Caco-2 (cell line): ENCODE measurements at regions not wholly inside any gene's neighbourhood (a gene's known extent, or its start where the extent isn't known, plus 50 kb on each side); places are given as distances from the start of the nearest gene placed in this dataset.

Experiments
- BruUV-seq: library from RNA; stranded (reverse); fragments of 400-500 nt; replicated peaks from 2 replicates; lab custom pipeline; 2021; lab: Mats Ljungman, UMichigan
- CTCF ChIA-PET: fragments of 300-600 bp; sonication (Branson Sonifier 250); formaldehyde crosslinking; loops from one replicate; lab custom pipeline; 2022; ENCODE audit warnings: antibody characterized with exemption; lab: Charles Lee
- POLR2A ChIA-PET: fragments of 300-600 bp; sonication (Branson Sonifier 250); formaldehyde crosslinking; loops from one replicate; lab custom pipeline; 2022; ENCODE audit warnings: antibody characterized with exemption; lab: Charles Lee
- DNase-seq, 2 experiments: peaks; one replicate each; pipeline versions ENCODE4 v3.0.0 to v3.0.0-alpha.2; 2020 to 2022
- H3K27me3 ChIP-seq: replicated peaks from 2 replicates; pipeline ENCODE4 v1.6.0; 2011; ENCODE audit warnings: low read length; ENCODE audit not compliant: control insufficient read depth, insufficient read depth
- H3K36me3 ChIP-seq: 2 replicates; pipeline ENCODE4 v1.5.1; 2011; ENCODE audit warnings: low read length; ENCODE audit not compliant: control insufficient read depth, insufficient read depth
- H3K4me1 ChIP-seq: fragments of 250-450 bp; sonication (Bioruptor Pico); 2 replicates; pipeline ENCODE4 v1.5.1; 2020; ENCODE audit warnings: mild to moderate bottlenecking
- H3K4me3 ChIP-seq: 2 replicates; pipeline ENCODE4 v1.5.1; 2011; ENCODE audit warnings: low read depth, mild to moderate bottlenecking, control low read depth, low read length
- H3K9me3 ChIP-seq: fragments of 250-450 bp; sonication (Bioruptor Pico); 2 replicates; pipeline ENCODE4 v1.5.1; 2020; ENCODE audit warnings: mild to moderate bottlenecking, moderate library complexity
- H3K27ac Mint-ChIP-seq: one replicate; pipeline ENCODE4 v1.8.0; 2022; ENCODE audit warnings: mixed read lengths; ENCODE audit not compliant: unreplicated experiment
- H3K27me3 Mint-ChIP-seq: one replicate; pipeline ENCODE4 v1.8.0; 2022; ENCODE audit warnings: mixed read lengths; ENCODE audit not compliant: insufficient read depth, unreplicated experiment
- H3K36me3 Mint-ChIP-seq: one replicate; pipeline ENCODE4 v1.8.0; 2022; ENCODE audit warnings: mild to moderate bottlenecking, mixed read lengths; ENCODE audit not compliant: insufficient read depth, unreplicated experiment
- H3K4me1 Mint-ChIP-seq: one replicate; pipeline ENCODE4 v1.8.0; 2022; ENCODE audit warnings: low read depth, mixed read lengths; ENCODE audit not compliant: unreplicated experiment
- H3K4me3 Mint-ChIP-seq: one replicate; pipeline ENCODE4 v1.8.0; 2022; ENCODE audit warnings: mild to moderate bottlenecking, moderate library complexity, mixed read lengths; ENCODE audit not compliant: unreplicated experiment
- H3K9me3 Mint-ChIP-seq: one replicate; pipeline ENCODE4 v1.8.0; 2022; ENCODE audit warnings: mixed read lengths; ENCODE audit not compliant: unreplicated experiment
- intact Hi-C: fragments of 100-400 bp; cut with micrococcal nuclease; formaldehyde crosslinking; loops from one replicate; pipeline ENCODE4 v1.10.0; 2022; ENCODE audit not compliant: unreplicated experiment
- TF ChIP-seq, protein P1 (sequence below), 2 experiments: fragments of 200-600 bp in 1 of 2; IDR thresholded peaks; 1 replicate in 1 of 2; 2 replicates in 1 of 2; pipeline versions ENCODE4 v1.5.1 to v1.8.0; 2011 to 2022; ENCODE audit warnings: antibody characterized with exemption in 1 of 2, control low read depth in 1 of 2, inconsistent platforms in 1 of 2, low read depth in 1 of 2, low read length in 1 of 2, mild to moderate bottlenecking in 1 of 2, moderate library complexity in 1 of 2; ENCODE audit not compliant: insufficient read depth in 1 of 2, severe bottlenecking in 1 of 2, unreplicated experiment in 1 of 2

DNA sequence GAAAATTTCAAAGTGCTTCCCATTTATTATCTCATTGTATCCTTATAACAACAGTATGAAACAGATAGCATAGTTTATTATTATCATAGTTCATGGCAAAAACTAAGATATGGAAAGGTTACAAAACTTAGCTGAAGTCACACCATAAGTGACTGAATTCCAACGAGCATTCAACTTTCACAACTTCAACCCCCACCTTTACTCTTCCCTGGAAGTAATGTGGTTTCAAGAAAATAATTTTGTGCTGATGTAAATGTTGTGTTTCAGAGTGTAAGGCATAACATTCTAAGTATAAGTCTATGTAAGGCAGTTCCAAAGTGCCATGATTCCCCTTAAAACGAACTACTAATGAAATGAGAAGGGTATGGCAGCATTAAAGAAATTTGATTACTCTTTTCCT lies 454.5 kb downstream of the BCAT1 start:
- DNase-seq = no peak
- intact Hi-C loops = no loop called here
- TF ChIP-seq, protein P1, sequence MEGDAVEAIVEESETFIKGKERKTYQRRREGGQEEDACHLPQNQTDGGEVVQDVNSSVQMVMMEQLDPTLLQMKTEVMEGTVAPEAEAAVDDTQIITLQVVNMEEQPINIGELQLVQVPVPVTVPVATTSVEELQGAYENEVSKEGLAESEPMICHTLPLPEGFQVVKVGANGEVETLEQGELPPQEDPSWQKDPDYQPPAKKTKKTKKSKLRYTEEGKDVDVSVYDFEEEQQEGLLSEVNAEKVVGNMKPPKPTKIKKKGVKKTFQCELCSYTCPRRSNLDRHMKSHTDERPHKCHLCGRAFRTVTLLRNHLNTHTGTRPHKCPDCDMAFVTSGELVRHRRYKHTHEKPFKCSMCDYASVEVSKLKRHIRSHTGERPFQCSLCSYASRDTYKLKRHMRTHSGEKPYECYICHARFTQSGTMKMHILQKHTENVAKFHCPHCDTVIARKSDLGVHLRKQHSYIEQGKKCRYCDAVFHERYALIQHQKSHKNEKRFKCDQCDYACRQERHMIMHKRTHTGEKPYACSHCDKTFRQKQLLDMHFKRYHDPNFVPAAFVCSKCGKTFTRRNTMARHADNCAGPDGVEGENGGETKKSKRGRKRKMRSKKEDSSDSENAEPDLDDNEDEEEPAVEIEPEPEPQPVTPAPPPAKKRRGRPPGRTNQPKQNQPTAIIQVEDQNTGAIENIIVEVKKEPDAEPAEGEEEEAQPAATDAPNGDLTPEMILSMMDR (IDR thresholded peaks at IDR 0.05; ENCODE audit: insufficient read depth in 1 of 2, low read depth in 1 of 2, low read length in 1 of 2, severe bottlenecking in 1 of 2, unreplicated experiment in 1 of 2) = no peak
- H3K4me3 Mint-ChIP-seq = no peak overlapping the region
- peaks cover 10% of the 10 kb centered on the region for H3K9me3 Mint-ChIP-seq
- H3K27ac Mint-ChIP-seq = no peak overlapping the region
- no peaks in the 10 kb centered on the region for H3K36me3 Mint-ChIP-seq
- ChIA-PET POLR2A (no interaction called here), CTCF (no interaction called here)
- BruUV-seq = no TSS peak
- H3K36me3 ChIP-seq = no peaks in the 10 kb centered on the region
- H3K4me1 Mint-ChIP-seq = peaks cover 9% of the 10 kb centered on the region
- peaks cover 8% of the 10 kb centered on the region for H3K4me1 ChIP-seq
- no peaks in the 10 kb centered on the region for H3K27me3 ChIP-seq
- H3K4me3 ChIP-seq = no peak overlapping the region
- H3K27me3 Mint-ChIP-seq = no peaks in the 10 kb centered on the region
- H3K9me3 ChIP-seq = no peaks in the 10 kb centered on the region

DNA sequence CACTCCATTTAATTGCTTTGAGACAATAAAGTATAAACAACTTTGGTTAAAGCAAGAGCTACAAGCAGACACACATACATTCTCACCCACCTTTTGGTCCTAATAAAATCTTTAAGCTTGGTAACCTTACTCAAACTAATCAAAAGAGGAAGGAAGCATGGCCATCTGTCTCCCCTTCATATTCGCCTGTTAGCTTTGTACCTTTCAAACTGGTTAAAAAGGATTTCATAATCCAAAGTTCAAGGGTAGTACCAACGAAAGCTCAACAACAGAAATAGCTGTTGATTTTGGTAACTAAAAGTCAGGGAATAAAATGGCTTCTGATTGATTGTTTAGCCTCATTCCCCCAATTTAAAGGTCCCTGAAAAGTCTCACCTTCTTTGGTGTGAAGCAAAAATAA lies 456.9 kb downstream of the BCAT1 start:
- Histone ChIP-seq H3K4me1 (no peaks in the 10 kb centered on the region), H3K27me3 (no peaks in the 10 kb centered on the region), H3K36me3 (no peaks in the 10 kb centered on the region), H3K9me3 (no peaks in the 10 kb centered on the region), H3K4me3 (no peak overlapping the region)
- CTCF ChIA-PET = no interaction called here
- DNase-seq = no peak
- intact Hi-C loops = no loop called here
- H3K9me3 Mint-ChIP-seq = no peaks in the 10 kb centered on the region
- TF ChIP-seq, protein P1 (IDR thresholded peaks at IDR 0.05; ENCODE audit: insufficient read depth in 1 of 2, low read depth in 1 of 2, low read length in 1 of 2, severe bottlenecking in 1 of 2, unreplicated experiment in 1 of 2) = no peak
- H3K27ac Mint-ChIP-seq = no peak overlapping the region
- no peaks in the 10 kb centered on the region for H3K36me3 Mint-ChIP-seq
- no peak overlapping the region for H3K4me3 Mint-ChIP-seq
- no peaks in the 10 kb centered on the region for H3K4me1 Mint-ChIP-seq
- H3K27me3 Mint-ChIP-seq = no peaks in the 10 kb centered on the region
- POLR2A ChIA-PET = no interaction called here
- BruUV-seq = no TSS peak

DNA sequence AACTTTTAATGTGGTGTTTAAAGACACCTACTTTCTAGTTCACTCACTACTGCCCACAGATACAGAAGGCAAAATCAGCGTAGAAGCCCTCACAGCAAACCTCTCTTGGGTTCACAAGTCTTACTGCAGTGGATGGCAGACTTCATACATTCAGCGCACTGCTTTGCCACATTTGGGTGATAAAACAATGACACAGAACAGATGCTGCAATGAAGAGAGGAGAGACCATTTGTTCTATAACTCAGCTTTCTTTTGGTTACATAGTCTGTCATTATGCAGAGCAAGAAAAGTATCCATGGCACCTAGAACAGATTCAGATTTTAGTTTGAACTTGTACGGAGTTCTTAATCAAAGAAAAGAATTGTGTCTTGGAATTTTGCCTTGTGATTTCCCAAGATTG lies 459.0 kb downstream of the BCAT1 start:
- intact Hi-C loops = no loop called here
- TF ChIP-seq, protein P1 (IDR thresholded peaks at IDR 0.05; ENCODE audit: insufficient read depth in 1 of 2, low read depth in 1 of 2, low read length in 1 of 2, severe bottlenecking in 1 of 2, unreplicated experiment in 1 of 2) = no peak
- Histone ChIP-seq H3K9me3 (no peaks in the 10 kb centered on the region), H3K36me3 (no peaks in the 10 kb centered on the region), H3K27me3 (no peaks in the 10 kb centered on the region), H3K4me1 (no peaks in the 10 kb centered on the region), H3K4me3 (no peak overlapping the region)
- Mint-ChIP-seq H3K36me3 (no peaks in the 10 kb centered on the region), H3K27ac (no peak overlapping the region), H3K9me3 (no peaks in the 10 kb centered on the region), H3K27me3 (no peaks in the 10 kb centered on the region), H3K4me1 (no peaks in the 10 kb centered on the region), H3K4me3 (no peak overlapping the region)
- no peak for DNase-seq
- ChIA-PET POLR2A (no interaction called here), CTCF (no interaction called here)
- BruUV-seq = no TSS peak
